T1000 (cell line): ENCODE measurements at regions not wholly inside any gene's neighbourhood (a gene's known extent, or its start where the extent isn't known, plus 50 kb on each side); places are given as distances from the start of the nearest gene placed in this dataset.

Experiments
- DNase-seq: peaks from one replicate; lab custom pipeline; 2025; ENCODE audit warnings: mixed read lengths; lab: John Stamatoyannopoulos, UW

GRCh38 chr13:48891586-48891985 is 84.1 kb upstream of the FNDC3A start:
- no peak for DNase-seq

GRCh38 chr13:48892053-48892687 is 83.5 kb upstream of the FNDC3A start:
- no peak for DNase-seq

GRCh38 chr13:48892688-48893075 is 83.0 kb upstream of the FNDC3A start:
- no peak for DNase-seq

- no peak for DNase-seq
These were observed 79.4 kb upstream of the FNDC3A start for GRCh38 chr13:48896312-48896711.

GRCh38 chr13:48901781-48902180 is 73.9 kb upstream of the FNDC3A start:
- DNase-seq, result no peak

GRCh38 chr13:48902368-48902767 is 73.3 kb upstream of the FNDC3A start:
- DNase-seq, result no peak

GRCh38 chr13:48904668-48905290 is 70.9 kb upstream of the FNDC3A start:
- no peak for DNase-seq

- no peak for DNase-seq
These were observed 69.5 kb upstream of the FNDC3A start for GRCh38 chr13:48906200-48906599.

- DNase-seq, result no peak
These were observed 67.2 kb upstream of the FNDC3A start for GRCh38 chr13:48908381-48909055.

- no peak for DNase-seq
These were observed 66.7 kb upstream of the FNDC3A start for GRCh38 chr13:48909056-48909389.

- no peak for DNase-seq
These were observed 65.0 kb upstream of the FNDC3A start for GRCh38 chr13:48910686-48911085.

GRCh38 chr13:48919751-48920150 is 56.0 kb upstream of the FNDC3A start:
- DNase-seq, result no peak

- DNase-seq, result no peak
These were observed 55.0 kb upstream of the FNDC3A start for GRCh38 chr13:48920730-48921129.

GRCh38 chr13:48923376-48923775 is 52.3 kb upstream of the FNDC3A start:
- DNase-seq, result no peak

- DNase-seq, result no peak
These were observed 50.7 kb upstream of the FNDC3A start for GRCh38 chr13:48925001-48925400.
